ENCODE measurements at regions not wholly inside any gene's neighbourhood (a gene's known extent, or its start where the extent isn't known, plus 50 kb on each side); places are given as distances from the start of the nearest gene placed in this dataset.

DNA sequence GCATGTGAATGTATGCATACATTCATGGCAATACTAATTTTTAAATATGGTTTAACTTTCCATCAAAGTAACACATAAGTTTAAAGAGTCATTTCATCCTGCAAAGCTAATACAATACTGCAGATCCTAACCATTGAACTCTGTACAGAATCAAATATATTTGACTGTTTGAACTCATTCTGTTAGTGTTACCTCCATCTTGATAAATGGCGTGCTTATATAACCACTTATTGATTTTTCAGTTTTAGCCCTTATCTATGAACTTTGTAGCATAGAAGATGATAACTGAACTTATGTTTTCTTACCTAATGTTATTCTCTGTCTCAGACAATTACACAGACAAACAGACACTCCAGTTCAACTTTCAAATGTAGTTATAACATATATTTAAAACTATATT is 731.0 kb upstream of the LRATD1 start:
- DNase-seq (ENCODE audit: low spot score) = no peak
- TF ChIP-seq, protein P1, sequence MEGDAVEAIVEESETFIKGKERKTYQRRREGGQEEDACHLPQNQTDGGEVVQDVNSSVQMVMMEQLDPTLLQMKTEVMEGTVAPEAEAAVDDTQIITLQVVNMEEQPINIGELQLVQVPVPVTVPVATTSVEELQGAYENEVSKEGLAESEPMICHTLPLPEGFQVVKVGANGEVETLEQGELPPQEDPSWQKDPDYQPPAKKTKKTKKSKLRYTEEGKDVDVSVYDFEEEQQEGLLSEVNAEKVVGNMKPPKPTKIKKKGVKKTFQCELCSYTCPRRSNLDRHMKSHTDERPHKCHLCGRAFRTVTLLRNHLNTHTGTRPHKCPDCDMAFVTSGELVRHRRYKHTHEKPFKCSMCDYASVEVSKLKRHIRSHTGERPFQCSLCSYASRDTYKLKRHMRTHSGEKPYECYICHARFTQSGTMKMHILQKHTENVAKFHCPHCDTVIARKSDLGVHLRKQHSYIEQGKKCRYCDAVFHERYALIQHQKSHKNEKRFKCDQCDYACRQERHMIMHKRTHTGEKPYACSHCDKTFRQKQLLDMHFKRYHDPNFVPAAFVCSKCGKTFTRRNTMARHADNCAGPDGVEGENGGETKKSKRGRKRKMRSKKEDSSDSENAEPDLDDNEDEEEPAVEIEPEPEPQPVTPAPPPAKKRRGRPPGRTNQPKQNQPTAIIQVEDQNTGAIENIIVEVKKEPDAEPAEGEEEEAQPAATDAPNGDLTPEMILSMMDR (IDR thresholded peaks at IDR 0.05; ENCODE audit: borderline replicate concordance, control extremely low read depth, extremely low read depth, insufficient read depth, missing control alignments) = no peak
- in situ Hi-C loops (cut with MboI; ENCODE audit: low sequenced_read_pairs, unreplicated experiment) = no loop called here

DNA sequence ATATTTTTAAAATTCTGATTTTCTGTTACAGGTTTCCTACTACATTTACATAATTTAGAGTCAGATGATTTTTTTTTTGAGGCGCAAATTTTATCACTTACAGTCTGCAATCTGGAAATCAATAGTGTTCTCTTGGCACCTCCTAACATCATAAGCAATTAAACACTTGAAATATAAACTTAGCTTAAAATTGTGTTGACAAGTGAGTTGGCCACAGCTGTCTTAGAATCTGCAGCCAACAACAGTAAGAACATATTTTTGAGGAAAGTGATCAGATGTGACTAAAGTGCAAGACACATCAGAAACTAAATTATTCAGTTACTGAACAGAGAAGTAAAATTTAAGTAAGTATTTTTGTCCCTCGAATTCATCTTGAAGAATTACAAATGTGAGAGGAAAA is 726.7 kb upstream of the LRATD1 start:
- in situ Hi-C loops (cut with MboI; ENCODE audit: low sequenced_read_pairs, unreplicated experiment) = no loop called here
- TF ChIP-seq, protein P1 (IDR thresholded peaks at IDR 0.05; ENCODE audit: borderline replicate concordance, control extremely low read depth, extremely low read depth, insufficient read depth, missing control alignments) = no peak
- no peak for DNase-seq (ENCODE audit: low spot score)

DNA sequence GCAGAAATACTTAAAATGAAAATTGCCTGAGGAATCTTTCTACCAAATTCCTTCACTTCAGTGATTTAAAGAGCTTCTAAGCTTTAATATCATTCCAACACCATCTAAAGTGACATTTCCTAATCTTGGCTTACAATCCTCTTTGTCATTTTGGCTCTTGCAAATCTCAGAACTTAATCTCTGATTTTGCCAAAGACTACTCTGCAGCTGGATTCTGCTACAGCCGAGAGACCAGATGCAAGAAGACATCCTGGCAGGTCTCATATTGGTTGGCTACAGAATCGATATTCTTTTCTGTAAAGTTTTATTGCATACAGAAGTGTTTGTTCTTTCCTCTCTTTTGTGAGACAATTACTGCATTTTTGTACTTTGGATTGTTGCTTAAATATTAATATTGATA is 716.5 kb upstream of the LRATD1 start:
- TF ChIP-seq, protein P1 (IDR thresholded peaks at IDR 0.05; ENCODE audit: borderline replicate concordance, control extremely low read depth, extremely low read depth, insufficient read depth, missing control alignments) = no peak
- DNase-seq (ENCODE audit: low spot score) = no peak
- in situ Hi-C loops (cut with MboI; ENCODE audit: low sequenced_read_pairs, unreplicated experiment) = no loop called here

DNA sequence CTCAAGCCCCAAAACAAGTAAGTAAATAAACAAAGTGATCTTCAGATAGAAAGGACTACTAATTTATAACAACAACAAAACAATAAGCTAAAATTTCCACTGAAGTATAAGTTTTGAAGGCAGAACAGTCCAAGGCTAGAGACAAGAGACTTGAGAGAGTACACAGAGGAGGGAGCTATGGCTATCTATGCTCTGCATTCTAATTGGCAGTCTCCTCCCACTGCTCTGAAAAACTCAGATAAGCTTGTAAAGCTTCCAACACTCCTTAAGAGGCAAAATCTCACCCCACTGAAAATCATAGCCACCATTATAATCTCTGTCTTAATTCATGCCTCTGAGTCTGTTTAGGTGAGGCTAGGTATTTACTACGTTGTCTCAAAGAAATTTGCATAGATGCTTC is 714.6 kb upstream of the LRATD1 start:
- in situ Hi-C loops (cut with MboI; ENCODE audit: low sequenced_read_pairs, unreplicated experiment) = no loop called here
- DNase-seq (ENCODE audit: low spot score) = no peak
- TF ChIP-seq, protein P1 (IDR thresholded peaks at IDR 0.05; ENCODE audit: borderline replicate concordance, control extremely low read depth, extremely low read depth, insufficient read depth, missing control alignments) = no peak

DNA sequence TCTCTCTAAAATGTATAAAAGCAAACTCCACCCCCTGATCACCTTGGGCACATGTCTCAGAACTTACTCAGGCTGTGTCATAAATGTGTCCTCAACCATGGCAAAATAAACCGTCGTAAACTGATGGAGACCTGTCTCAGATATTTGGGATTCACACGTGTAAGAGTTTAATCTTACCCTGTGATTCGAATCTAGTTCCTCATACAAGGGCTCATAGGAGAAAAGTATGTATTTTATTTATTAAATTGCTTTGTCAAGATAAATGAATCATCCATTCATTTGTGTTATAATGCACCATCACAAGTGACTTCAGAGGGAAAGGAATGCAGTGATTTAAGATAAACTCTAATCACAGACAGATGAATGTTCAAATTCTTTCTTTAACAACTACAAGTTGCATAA is 712.5 kb upstream of the LRATD1 start:
- TF ChIP-seq, protein P1 (IDR thresholded peaks at IDR 0.05; ENCODE audit: borderline replicate concordance, control extremely low read depth, extremely low read depth, insufficient read depth, missing control alignments) = no peak
- in situ Hi-C loops (cut with MboI; ENCODE audit: low sequenced_read_pairs, unreplicated experiment) = no loop called here
- no peak for DNase-seq (ENCODE audit: low spot score)

DNA sequence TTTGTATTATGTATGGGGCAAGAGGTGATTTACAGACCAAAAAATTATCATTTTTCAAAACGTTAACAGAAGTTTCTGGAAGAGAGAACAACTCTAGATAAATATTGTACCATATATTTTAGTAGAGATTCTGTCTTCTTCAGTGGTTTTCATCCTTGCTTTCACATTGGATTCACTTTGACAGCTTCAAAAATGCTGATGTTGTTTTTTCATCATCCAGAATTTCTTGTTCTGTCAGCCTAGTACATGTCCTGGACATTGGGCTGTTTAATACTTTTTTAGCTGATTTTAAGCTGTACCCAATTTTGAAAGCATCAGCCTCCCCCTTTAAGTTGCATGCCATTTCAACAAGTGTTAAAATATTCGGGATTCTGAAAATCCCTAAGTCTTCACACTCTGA is 711.3 kb upstream of the LRATD1 start:
- TF ChIP-seq, protein P1 (IDR thresholded peaks at IDR 0.05; ENCODE audit: borderline replicate concordance, control extremely low read depth, extremely low read depth, insufficient read depth, missing control alignments) = no peak
- in situ Hi-C loops (cut with MboI; ENCODE audit: low sequenced_read_pairs, unreplicated experiment) = no loop called here
- no peak for DNase-seq (ENCODE audit: low spot score)

DNA sequence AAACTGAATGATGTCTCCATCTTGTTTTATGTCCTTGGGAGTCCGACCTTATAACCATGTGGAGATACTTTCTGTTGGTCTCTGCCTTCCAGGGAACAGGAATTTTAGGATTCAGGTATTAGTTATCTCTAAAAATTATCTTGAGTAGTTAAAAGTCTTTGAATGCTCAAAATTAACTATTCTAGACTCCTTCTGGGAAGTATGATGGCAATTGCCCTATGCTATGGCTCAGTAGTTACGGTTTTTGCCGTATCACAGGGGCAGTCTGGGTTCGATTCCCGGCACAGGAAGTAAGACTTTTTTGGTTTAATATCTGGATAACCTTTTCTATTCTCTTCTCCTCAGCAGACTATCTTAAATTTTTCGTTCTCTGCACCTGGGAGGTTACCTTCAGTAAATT is 708.7 kb upstream of the LRATD1 start:
- in situ Hi-C loops (cut with MboI; ENCODE audit: low sequenced_read_pairs, unreplicated experiment) = no loop called here
- TF ChIP-seq, protein P1 (IDR thresholded peaks at IDR 0.05; ENCODE audit: borderline replicate concordance, control extremely low read depth, extremely low read depth, insufficient read depth, missing control alignments) = no peak
- DNase-seq (ENCODE audit: low spot score) = no peak
